Pons (tissue), 1 donor: ENCODE measurements at regions not wholly inside any gene's neighbourhood (a gene's known extent, or its start where the extent isn't known, plus 50 kb on each side); places are given as distances from the start of the nearest gene placed in this dataset.

ENCODE experiments used
- DNase-seq: peaks from one replicate; pipeline ENCODE4 v3.0.0-alpha.2; 2016; ENCODE audit warnings: low spot score

- no peak for DNase-seq
Observed at GRCh38 chr1:106564192-106564591, 492.3 kb upstream of the PRMT6 start.

GRCh38 chr1:106568201-106568974 lies 488.1 kb upstream of the PRMT6 start:
- no peak for DNase-seq

GRCh38 chr1:106571109-106571508 lies 485.4 kb upstream of the PRMT6 start:
- no peak for DNase-seq

DNA sequence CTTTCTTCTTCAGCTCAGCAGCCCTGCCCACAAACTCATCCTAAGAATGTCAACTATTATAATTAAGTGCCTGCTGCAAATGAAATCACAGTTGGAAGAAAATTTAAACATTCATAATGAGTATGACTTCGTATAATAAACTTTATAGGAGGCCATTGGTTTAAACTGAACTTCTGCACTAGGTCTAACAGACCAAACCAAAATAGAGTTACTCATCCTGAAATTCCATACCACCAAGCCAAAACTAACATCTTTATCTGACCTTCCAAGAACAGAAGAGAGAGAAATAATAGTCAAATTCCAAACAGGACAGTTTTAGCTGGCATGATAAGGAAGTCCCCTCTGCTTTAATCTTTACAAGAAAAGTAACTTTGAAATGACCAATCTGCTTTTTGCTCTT lies 472.4 kb upstream of the PRMT6 start:
- no peak for DNase-seq

DNA sequence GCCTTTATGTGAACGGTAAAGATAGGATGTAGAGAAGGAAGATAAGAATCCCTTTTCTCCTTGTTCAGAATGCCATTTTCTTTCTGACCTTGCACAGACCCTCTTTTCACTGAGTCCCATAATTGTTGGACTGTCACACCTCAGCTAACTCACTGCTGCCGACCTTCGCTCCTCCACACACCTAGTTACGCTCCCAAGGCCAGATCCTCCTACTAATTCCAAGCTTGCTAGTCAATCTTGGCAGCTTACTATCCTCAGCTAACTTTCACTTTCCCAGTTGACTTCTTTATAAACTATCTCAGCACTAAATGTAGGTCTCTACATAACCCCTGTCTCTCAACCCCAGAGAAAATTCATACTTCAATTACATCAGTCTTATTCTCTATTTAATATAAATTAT lies 471.8 kb upstream of the PRMT6 start:
- no peak for DNase-seq

DNA sequence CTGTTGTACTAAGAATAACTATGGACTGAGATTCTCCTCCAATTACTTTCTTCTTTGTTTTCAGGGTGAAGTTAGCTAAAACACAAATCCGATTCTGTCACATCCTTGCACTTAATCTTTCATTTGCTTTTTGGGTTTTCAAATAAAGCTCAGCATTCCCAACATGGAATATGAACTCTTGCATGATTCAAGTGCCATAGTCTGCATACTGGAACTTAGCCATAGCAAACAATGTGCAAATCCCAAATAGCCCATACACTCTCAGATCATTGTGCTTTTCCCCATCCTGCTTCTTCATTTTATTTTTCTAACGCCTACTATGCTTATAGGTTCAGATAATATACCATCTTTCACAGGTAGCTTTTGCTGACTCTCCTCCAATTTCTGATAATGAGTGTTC lies 455.8 kb upstream of the PRMT6 start:
- no peak for DNase-seq

DNA sequence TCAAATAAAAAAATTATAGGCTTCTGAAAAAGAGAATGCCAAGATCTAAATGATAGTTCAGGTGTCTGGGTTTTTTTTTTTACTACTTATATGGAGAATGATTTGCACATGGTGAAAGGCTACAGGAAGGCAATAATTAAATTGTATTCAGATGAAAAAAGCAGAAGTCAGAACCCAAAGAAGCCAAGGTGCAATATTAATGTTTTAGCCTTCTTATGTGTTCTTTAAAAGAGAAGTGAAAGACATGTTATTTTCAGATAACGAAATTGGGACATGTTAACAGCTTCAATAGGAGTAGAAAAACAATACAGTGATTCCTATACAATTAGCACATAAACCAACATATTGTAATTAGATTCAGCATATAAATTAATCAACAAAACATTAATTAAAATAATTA lies 452.9 kb upstream of the PRMT6 start:
- no peak for DNase-seq

DNA sequence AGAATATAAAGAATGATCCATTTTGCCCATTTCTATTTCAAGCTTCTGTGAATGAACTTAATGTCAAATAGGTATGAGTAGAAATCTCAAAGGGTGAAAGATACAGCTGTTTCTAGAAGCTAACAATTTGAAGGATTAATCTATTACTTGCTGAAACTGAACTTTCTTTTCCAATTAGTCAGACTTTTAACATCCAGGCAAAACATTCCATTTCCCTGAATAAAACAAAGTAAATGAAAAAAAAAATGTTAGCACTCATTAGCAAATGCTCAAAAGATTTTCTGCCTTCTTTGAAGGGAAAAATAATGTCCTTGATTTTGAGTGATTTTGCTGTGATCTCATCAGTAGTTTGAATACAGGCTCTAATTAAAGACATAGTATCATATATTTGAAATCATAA lies 447.6 kb upstream of the PRMT6 start:
- DNase-seq = no peak

GRCh38 chr1:106613068-106613467 lies 443.4 kb upstream of the PRMT6 start:
- no peak for DNase-seq

DNA sequence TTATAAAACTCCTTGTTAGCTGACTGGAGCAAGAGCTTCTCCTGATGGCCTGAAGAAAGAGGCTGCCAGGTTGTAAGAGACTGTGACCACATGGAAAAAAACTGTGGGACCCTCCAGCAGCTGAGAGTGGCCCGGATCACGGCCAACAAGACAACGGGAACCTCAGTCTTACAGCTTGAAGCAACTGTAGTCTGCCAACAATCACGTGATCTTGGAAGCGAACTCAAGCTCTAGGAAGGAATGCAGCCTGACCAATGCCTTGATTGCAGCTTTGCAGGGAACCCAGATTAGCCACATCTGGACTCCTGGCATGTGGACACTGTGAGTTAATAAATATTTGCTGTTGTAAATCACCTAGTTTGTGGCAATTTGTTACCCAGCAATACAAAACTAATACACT lies 442.6 kb upstream of the PRMT6 start:
- DNase-seq = no peak

DNA sequence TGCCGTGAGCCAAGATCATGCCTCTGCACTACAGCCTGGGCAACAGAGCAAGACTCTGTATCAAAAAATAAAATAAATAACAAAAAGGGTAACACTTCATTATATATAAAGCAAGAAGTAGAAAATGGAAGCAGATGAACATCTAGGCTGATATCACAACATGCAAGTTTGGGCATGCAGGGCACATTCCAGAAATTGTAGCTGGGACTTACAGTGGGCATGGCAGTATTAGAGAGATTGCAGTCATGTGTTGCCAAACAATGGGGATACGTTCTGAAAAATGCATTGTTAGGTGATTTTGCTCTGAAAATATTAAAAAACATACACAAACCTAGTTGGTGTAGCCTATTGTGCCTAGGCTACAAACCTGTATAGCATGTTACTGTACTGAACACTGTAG lies 441.0 kb upstream of the PRMT6 start:
- DNase-seq = no peak

GRCh38 chr1:106619080-106619826 lies 437.2 kb upstream of the PRMT6 start:
- no peak for DNase-seq

DNA sequence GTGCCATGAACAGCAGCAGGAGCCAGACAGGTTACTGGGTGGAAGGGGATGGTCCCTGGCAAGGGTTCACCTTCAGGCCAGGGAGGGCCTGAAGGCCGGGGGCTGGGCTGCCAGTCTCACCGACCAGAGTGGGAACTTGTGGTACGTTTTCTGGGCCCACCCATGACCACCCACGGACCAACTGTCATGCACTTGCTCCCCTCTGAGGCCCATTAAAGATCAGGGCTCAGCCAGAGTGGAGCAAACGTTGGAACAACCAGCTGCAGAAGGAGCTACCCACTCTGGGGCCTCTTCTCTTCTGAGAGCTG lies 436.7 kb upstream of the PRMT6 start:
- no peak for DNase-seq

- no peak for DNase-seq
Observed at GRCh38 chr1:106620521-106620954, 435.9 kb upstream of the PRMT6 start.

- no peak for DNase-seq
Observed at GRCh38 chr1:106621853-106622252, 434.6 kb upstream of the PRMT6 start.

GRCh38 chr1:106637566-106637965 lies 418.9 kb upstream of the PRMT6 start:
- DNase-seq = no peak

- DNase-seq = no peak
Observed at GRCh38 chr1:106646261-106646784, 410.2 kb upstream of the PRMT6 start.

DNA sequence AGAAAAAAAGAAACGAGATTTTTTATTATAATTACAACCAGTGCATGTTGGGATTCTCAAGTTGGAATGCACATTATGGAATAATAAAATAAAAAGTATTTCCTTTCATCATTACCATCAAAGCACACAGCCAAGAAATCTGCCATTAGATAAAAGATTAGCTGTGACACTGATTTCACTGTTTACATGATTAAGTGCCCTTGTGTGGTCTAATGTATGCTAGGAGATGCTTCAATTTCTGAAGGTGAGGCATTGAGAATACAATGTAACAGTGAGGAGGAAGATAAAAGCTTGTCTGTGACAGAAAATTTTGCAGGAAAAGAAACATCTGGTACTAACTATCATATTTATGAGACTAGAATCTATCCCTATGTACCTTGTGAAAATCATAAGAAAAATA lies 409.7 kb upstream of the PRMT6 start:
- no peak for DNase-seq

- DNase-seq = no peak
Observed at GRCh38 chr1:106651028-106651762, 405.3 kb upstream of the PRMT6 start.

GRCh38 chr1:106659490-106660244 lies 396.8 kb upstream of the PRMT6 start:
- DNase-seq = no peak

DNA sequence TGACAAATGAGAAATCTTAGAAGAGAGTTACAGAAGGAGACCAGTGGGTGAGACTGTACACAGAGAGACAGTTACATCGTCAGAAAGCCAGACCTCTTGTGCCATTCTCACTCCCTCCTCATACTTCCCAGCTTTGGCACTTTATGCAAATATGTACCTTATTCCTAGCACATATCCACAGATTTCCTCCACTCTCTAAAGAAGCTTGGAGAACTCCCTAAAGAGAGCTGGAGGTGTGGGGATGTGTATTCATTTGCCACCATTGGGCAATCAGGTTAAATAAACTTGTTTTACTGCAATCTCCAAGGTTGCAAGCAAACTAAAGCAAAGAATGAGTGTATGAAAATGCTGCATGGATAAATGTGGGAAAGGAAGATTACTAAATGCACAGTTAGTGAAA lies 380.9 kb upstream of the PRMT6 start:
- DNase-seq = no peak

DNA sequence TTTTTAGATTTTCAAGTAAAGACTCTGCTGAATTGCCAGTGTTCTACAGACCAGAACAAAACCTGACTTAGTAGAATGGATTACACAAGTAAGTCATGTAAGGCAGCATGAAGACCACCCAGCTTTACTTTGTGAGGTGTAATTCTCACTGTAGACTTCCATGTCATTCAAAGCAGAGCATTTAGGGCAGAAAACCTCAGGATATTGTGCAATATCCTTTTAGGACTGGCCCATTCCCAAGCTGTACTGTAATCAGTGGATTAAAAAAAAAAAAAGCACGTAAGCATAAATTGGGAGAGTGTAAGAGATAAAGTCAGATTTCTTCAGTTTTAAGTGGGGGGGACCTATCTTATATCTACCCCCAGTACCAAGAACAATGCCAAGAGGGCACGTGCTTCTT lies 380.5 kb upstream of the PRMT6 start:
- DNase-seq = no peak
